ENCODE measurements at regions not wholly inside any gene's neighbourhood (a gene's known extent, or its start where the extent isn't known, plus 50 kb on each side); places are given as distances from the start of the nearest gene placed in this dataset.

- TF ChIP-seq CTCF (optimal IDR thresholded peaks at IDR 0.05 in 1 of 3, IDR thresholded peaks at IDR 0.05 in 1 of 3, conservative IDR thresholded peaks at IDR 0.05 in 1 of 3; ENCODE audit: extremely low read depth in 1 of 3, insufficient read depth in 2 of 3, low read length in 3 of 3): no peak
- TF ChIP-seq EZH2 (IDR thresholded peaks at IDR 0.05; ENCODE audit: low read length): no peak
Measured at GRCh38 chr3:45319231-45319995, 69.0 kb upstream of the LARS2 start.

All from keratinocyte (primary cell).